OCI-LY3 (cell line): ENCODE measurements at regions not wholly inside any gene's neighbourhood (a gene's known extent, or its start where the extent isn't known, plus 50 kb on each side); places are given as distances from the start of the nearest gene placed in this dataset.

Experiments
- EZH2phosphoT487 ChIP-seq: fragments of 200-600 bp; shearing (Covaris generic); IDR thresholded peaks from 2 replicates; pipeline ENCODE4 v1.6.1; 2018; ENCODE audit warnings: antibody characterized with exemption, mixed run types, low read depth
- TF ChIP-seq, protein P1 (sequence below): fragments of 200-600, 300-600 bp; sonication (generic); IDR thresholded peaks from 2 replicates; pipeline ENCODE4 v1.5.1; 2014; ENCODE audit warnings: antibody characterized with exemption, low read length, low read depth

DNA sequence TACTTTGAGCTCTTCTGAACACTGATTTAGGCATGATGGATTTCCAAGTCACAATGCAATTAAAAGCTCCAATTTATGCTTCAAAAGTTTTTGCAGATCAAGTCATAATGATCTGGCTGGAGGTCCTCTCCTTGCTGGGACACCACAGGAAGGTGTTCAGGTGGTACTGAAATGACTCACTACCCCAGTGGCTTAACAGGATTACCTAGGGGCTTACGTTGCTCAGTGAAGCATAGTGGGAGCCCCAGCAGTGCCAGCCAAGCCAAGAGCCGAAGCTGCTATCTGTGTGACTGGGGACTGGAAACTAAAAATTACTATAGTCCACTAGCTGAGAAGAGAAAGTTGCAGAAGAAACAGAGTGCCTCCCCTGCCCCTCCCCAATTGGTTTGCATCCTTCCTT, 110.1 kb upstream of the LPP start:
- TF ChIP-seq, protein P1, sequence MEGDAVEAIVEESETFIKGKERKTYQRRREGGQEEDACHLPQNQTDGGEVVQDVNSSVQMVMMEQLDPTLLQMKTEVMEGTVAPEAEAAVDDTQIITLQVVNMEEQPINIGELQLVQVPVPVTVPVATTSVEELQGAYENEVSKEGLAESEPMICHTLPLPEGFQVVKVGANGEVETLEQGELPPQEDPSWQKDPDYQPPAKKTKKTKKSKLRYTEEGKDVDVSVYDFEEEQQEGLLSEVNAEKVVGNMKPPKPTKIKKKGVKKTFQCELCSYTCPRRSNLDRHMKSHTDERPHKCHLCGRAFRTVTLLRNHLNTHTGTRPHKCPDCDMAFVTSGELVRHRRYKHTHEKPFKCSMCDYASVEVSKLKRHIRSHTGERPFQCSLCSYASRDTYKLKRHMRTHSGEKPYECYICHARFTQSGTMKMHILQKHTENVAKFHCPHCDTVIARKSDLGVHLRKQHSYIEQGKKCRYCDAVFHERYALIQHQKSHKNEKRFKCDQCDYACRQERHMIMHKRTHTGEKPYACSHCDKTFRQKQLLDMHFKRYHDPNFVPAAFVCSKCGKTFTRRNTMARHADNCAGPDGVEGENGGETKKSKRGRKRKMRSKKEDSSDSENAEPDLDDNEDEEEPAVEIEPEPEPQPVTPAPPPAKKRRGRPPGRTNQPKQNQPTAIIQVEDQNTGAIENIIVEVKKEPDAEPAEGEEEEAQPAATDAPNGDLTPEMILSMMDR = no peak
- no peak for TF ChIP-seq EZH2phosphoT487
